ENCODE measurements at regions not wholly inside any gene's neighbourhood (a gene's known extent, or its start where the extent isn't known, plus 50 kb on each side); places are given as distances from the start of the nearest gene placed in this dataset.

GRCh38 chr12:27193854-27194544 is 50.1 kb upstream of the STK38L start:
- no peak for DNase-seq (ENCODE audit: low spot score)
- TF ChIP-seq CTCF (IDR thresholded peaks at IDR 0.05; ENCODE audit: extremely low read depth, missing control alignments) = no peak

Measured in GM20000 (cell line).